Globus pallidus (tissue), 1 donor: ENCODE measurements at regions not wholly inside any gene's neighbourhood (a gene's known extent, or its start where the extent isn't known, plus 50 kb on each side); places are given as distances from the start of the nearest gene placed in this dataset.
A peak's percentile ranks its signal among the peaks of the same experiment; 100 is the strongest.

ENCODE experiments used
- DNase-seq: peaks from one replicate; pipeline ENCODE4 v3.0.0-alpha.2; 2015; ENCODE audit warnings: low spot score

DNA sequence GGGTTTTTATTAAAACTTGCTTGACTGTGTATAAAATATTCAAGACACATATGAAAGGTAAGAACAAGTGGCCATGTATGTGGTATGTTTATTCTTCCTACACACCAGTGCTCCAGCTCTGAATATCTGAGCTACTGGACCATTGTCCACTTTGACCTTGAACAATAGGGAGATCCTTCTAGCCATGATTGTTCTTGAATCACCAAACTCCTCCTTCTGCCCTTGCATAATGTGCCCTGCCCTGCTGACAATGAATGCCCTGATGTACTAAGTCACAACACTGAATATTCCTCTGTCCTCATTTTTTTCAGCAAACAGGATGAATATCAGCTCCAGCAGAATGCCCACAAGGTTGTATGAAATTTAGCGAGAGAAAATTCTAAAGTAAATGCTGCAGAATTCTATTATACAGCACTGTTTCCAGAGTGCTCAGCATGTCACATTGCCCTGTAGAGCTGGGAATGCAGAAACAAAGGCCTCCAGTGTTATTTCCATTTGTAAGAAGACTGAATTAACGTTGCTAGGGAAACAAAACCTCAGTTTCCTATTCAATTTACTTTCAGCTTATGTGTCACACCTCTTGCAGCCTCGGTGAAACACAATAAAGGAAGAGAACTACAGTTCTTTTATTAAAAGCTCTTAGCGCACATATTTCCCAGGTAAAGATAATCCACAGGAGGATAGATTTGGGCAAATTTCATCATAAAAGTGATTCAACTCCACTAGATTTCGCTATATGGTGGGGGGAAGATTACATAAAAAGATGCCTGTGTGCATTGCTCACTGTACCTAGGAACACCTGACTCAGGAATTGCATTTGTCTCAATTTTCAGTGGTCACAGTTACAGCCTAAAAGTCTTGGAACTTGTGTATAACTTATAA, 187.4 kb upstream of the ATP1B1 start:
- DNase-seq: peak; percentile 68

DNA sequence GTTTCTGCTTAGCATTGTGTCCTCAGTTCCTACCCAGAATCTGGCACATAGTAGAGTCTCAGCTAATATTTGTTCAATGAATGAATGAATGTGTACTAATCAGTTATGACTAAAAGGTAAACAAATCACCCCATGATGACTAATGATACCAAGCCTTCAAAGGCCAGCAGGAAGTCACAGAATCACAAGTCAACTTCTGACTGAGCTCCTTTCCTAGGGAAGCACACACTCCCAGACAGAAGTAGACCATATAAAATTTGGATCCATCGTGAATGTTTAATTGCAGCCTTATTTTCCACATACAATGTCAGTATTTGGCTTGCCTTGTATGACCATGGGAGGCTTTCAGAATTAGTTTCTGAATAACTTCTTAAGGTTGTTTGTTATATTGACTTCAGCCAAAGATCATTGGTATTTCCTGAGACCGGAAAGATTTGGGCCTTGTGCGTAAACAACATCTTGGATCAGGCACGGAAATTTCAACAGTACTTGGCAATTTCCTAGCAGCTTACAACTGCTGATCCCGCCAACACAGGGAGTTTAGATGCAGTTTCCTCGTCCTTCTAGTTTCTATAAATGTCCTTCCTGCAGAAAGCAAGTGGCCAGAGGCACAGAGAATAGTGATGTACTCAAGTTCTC, 185.9 kb upstream of the ATP1B1 start:
- peak; percentile 33 for DNase-seq

DNA sequence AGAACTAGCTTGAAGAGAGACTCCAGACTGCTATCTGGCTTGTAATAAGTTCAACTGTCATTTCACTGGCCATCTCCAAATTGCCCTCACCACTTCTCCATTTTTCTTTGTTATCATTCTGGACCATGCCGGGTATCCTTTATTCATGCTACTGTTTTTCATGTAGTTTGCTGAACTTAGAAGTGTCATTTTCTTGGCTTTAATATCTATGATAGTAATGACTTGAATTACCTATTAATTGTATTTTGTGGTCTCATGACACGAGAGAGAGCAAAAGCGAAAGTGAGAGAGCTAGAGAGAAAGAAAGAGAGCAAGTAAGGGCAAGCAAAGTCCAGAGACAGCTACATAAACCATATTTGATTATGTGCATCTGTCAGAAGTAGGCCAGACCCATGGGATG, 184.9 kb upstream of the ATP1B1 start:
- no peak for DNase-seq

DNA sequence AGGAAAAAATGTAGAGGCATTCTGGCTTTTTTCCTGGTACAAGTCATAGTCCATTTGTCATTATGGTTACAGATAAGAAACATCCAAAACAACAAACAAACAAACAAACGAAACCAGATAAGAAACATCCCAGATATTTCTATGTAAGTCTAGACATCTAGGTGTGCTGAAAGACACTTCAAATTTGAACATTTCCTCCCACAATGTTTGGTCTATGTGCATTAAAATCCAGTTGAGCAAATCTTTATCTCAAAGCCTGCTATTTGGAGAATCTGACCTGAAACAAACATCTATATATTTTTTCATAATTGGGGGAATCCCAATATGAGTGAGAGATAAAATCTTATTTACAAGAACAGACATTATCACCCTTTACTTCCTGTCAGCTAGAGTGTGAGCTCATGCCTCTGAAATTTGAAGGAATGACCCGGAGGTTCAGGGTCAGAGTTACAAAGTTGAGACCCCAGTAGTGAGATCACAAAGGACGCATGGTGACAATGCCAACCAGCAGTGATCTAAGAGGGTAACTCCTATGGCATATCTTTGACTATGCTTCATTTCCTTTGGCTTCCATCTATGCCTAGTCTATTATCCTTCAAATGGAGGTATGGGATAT, 182.9 kb upstream of the ATP1B1 start:
- DNase-seq: no peak

DNA sequence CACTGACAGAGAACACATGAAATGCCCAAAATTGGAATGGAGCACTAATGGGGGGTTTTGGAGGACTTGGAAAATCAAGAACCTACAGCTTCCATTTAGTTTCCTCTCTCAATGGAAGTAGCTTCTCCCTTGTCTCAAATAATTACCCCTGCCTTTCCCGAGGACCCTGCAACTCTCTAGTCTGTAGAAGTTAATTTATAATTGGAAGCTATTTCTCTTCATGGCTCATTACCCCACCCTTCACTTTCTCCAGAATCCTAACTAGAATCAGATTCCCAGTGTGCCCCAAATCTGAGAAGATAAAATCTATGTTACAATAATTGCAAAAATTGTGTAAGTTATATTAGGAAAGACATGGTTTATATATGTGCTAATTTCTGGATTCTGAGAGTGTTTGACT, 181.5 kb upstream of the ATP1B1 start:
- no peak for DNase-seq

DNA sequence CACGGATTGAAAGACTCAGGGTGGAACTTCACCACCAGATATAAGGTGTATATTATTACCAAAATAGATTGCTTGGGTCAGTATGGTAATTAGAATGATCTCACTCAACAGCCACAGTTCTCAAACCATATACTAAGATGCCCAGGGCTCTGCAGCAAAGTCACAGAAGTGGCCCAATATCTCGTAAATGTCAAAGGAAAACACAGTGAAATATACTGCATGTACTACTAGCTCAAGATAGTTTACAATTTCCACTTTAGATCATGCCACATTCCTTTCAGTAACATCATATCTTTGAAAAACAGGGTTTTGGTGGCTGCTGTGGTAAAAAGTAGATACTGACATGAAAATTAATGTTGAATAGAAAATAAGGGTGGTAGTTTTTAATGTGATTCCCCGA, 180.3 kb upstream of the ATP1B1 start:
- DNase-seq: no peak

DNA sequence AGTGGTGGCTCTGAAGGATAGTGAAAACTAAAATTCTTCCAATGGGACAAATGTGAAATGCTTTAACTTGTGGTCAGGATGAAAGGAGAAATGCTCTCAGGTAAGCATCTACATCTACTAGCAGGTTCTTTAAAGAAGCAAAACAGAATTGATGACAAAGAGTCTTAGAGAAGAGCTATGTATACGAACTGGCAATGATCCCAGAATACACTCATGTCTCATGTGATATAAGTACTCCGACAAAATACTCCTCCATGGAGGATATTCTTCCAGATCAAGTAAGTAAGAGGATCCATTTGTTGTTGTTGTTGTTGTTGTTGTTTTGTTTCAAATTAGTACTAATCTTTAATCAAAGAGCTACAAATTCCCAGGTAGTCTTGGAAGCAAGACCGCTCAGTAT, 174.0 kb upstream of the ATP1B1 start:
- no peak for DNase-seq

DNA sequence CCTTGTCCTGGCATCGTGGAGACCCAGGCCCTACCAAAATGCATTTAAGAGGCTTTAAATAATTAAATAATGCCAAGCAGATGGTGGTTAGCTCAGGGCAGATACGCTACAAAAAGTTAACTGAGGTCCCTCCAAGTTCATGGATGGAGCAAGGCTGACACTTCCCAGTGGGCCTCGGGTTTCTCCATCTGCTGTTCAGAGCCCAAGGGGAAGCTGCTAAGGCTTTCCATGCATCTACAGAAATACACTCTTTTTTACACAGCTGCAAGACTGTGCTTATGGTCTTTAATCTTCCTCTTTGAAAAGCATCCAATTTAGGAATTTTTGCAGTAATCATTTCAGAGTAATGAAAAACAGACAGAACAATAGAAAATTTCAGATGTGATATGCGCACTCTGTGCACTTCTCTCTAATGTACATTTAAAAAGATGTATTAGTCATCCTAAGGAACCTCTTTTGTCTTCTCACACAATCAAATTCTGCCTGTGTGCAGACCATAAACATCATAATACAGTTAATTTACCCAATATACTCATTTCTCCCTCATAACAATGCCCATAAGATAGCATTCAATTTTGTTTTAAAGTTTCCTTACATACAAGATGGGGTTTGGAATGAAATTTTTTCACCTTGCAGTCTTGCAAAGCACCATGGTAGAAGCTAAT, 173.2 kb upstream of the ATP1B1 start:
- no peak for DNase-seq

DNA sequence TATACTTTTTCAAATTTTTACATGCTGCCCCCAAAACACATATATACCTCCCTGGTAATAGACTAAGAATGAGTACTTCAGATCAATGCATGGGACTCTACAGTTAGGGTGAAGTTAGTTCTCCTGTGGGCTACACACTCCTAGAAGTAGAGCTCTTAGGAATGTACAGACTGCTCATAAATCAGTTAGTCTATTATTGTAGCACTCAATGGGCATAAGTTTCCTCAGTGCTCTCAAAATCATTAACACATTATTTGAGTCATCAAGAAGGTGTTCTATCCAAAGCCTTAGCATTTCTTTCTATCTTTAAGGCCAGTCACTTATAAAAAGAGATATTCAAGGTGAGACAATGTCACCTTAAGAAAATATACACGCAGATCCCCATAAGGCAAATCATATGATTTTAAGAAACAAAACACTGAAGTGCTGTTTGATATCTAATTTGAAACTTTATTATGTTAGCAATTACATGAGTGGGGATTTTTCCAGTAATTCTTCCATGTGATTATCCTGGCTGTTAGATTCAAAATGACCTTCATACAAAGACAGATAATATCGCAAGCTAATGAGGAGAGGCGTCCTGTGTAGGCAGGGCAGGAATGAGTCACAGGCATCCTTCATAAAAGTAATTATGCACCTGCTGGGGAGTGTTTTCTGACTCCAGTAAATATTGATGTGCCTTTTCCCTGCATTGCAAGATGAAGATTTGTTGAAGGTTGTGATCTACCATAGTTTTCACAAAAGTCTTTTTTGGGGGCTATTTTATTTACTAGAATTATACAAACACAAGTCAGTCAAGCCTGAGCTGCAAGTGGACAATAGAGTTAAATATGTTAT, 167.2 kb upstream of the ATP1B1 start:
- no peak for DNase-seq

DNA sequence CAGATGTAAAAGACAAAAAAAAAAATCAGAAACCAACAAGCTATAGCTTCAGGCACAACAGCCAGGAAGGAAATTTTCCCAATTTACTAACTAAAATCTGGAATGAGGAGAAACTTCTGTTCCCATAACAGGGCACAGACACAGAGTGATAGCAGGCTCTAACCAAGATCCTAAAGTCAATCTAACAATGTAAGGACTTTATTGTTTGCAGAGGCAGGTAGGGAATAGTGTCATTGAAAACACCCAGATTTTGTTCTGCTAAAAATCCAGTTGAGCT, 166.6 kb upstream of the ATP1B1 start:
- no peak for DNase-seq

DNA sequence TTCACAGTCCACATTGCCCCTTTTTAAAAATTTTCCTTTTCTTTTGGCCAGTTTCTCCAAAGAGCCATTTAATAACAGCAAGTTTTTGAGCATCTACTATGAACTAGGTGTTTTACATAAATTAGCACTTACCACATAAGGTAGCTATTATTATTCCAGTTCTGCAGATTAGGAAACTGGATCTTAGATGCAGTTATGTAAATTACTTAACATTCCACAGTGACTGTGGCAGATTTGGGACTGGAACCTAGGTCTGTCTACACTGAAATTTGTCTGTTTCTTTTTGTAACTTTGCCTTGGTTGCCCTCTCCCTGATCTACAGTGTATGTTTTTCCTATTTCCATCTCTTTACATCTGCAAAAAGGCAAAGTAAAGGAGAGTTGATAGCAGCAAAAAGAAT, 164.8 kb upstream of the ATP1B1 start:
- no peak for DNase-seq

DNA sequence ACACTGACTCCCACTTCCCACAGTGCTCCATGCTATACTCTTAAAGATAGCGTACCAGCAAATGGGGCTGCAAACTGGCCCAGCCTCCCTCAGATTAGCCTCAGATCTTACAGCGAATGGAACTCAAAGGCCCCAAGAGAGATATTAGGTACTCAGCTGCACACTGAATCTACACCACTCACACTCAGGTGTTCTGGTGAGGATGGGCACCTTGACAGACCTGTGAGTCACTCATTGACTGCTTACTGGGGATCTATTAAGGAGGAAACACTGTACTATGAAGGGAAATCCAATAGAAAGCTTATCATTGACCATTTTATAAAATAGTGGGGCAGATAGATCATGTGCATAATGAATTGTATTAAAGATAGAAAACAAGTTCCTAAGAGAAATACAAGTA, 164.3 kb upstream of the ATP1B1 start:
- no peak for DNase-seq

DNA sequence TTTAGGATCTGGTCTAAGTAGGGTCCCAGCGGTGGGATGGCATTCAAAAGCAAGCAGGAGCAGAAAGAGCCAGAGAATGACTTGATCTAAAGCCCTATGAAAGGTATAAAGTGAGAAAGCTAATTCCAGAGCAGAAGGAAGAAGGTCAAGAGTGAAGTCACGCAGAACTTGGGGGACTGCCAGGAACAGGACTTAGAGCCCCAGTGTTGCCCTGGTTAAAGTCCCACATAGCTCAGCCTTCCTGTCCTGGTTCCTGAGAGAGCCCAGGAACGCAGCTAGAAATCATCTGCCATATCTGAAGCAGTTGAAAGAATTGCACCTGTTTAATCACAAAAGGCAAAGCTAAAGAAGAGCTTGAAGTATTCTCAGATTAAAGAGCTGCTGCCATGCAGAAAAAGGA, 160.6 kb upstream of the ATP1B1 start:
- peak; percentile 28 for DNase-seq

DNA sequence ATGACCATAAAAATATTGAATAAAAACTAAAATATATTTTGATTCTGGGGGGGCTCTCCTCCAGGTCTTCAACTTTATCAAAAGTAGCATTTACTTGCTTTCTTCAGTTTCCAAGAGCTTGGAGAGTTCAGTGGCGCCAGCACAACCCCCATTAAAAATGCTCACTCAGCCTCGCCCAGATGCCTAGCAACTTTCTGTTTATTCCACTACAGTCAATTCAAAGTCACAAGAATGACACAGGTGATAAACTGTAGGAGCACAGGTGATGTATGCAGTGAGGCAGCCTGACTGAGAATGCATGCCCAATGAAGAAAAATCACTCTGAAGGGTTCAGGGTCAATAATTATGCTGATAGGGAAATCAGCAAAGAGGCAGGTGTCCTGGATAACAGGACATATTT, 159.4 kb upstream of the ATP1B1 start:
- no peak for DNase-seq

DNA sequence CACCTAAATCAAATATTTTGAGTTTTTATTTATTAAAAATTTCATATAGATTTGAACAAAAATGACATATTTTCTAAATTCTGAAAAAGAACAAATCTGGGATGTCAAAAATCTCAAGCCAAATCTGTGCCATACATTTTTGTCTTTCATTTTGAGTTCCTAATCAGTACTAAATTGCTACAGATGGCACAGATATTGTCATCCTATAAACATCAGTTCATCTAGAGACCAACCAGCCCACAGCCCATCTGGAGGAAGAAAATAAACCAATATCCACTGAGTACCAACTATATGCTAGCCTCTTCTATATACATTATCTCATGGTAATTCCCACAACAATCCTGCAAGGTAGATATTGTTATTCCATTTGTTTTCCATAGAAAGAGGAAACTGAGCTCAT, 156.8 kb upstream of the ATP1B1 start:
- no peak for DNase-seq

DNA sequence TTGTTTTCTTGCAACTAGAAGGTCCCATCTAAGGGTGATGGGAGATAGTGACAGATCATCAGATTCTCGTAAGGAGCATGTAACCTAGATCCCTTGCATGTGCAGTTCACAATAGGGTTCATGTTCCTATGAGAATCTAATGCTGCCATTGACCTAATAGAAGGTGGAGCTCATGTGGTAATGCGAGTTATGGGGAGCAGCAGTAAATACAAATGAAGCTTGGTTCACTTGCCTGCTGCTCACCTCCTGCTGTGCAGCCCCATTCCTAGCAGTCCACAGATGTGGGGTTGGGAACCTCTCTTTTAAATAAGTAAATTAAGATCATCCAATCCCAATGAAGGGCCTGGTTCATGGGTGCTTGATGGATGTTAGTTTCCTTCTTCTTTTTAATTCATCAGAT, 148.7 kb upstream of the ATP1B1 start:
- DNase-seq: no peak

DNA sequence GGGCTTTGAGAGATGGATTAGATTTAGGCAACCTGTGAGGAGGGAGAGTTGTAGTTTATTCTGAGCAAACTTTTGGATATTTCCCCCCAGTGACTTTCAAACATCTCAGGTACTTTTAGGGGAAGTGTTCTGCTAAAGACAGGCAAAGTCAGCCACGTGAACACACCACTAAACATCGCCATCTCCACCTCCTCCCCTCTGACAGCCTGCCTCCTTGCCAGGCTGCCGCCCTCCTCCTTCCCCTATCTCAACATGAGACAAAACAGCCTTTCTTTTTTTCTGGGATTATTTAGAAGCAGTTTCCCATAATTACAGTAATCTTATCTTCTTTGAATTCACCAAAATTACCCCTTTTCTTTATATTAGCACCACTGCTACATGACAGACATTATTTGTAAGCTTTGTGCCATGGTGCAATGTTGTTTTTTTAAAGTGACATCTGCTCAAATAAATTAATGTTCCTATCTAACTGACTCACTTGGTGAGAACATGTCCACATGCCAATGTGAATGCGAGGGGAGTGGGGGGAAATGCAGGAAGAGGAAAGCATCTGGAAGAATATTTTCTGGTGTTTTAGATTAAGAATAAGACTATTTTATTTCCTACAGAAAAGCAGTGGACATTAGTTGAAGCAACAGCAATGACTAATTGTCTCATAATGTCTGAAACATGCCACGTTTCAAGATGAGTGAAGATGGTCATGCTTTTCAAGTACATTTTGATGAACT, 147.8 kb upstream of the ATP1B1 start:
- DNase-seq: no peak

DNA sequence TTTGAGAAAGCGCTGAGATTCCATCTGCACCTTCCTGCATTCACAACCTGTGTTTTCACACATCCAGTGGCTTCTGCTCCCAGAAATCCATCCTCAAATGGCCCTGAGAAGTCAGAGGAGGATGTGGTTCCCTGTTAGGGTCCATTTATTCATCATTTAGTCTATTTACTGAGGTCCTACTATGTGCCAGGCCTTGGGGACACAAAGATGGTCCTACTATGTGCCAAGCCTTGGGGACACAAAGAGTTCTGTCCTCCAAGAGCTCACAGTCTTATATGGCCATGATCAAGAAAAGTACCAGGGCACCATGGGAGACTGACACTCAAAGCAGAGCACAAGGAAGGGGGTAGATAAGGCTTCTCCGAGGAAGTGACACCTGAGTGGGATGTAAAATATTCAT, 147.1 kb upstream of the ATP1B1 start:
- no peak for DNase-seq

DNA sequence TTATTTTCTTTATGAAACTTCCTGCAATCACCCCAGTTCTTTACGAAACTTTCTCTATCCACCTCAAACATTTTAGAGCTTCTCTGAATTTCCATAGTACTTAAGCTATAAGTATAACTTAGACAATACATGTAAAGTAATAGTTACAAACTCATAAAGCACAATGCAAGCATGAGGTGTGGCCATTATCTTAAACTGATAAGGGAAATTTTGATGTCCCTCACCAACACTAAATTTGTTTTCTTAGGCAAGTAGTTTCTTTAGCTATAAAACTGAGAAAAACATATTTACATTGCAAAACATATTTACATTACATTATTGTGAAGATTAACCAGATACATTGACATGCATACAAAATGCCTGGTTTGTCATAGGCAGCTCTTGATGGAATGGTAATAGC, 146.4 kb upstream of the ATP1B1 start:
- DNase-seq: no peak

DNA sequence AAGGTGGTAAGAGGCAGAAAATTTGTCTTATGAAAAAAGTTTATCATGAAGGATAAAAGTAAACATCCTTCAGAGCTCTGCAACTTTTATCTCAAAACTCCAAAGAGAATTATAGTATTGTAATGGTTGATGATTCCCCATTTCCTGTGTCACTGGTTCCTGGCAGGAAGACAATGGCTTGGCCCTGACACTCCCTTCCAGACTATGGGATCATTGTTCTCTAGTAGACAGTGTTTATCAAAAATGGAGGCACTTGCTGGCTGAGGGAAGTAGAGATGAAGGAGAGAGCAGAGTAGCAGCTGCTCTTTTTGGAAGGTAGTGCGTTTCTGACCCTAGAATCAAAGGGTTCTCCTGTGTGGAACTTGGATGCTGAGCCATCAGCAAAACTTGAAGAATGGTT, 145.9 kb upstream of the ATP1B1 start:
- DNase-seq: peak; percentile 94

DNA sequence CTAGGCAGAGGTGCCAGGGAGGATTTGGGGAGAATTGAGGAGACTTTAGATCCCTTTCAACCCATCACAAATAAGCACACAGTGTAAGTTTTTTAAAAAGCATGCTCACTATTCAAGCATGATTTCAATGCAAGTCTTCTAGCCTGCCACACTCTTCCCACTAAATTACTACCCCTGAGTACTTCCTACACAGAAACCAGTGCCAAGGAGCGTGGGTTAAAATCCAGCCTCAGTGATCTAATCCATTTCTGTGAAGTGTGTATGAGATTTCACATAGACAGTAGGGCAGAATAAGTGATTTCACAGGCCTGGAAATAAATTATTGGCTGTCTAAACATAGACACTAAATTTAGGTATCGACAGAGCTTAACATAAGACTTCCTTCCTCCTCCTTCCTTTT, 142.9 kb upstream of the ATP1B1 start:
- no peak for DNase-seq
